ENCODE measurements at regions not wholly inside any gene's neighbourhood (a gene's known extent, or its start where the extent isn't known, plus 50 kb on each side); places are given as distances from the start of the nearest gene placed in this dataset.

- no peak for DNase-seq (ENCODE audit: low spot score)
Measured at GRCh38 chr15:92304223-92304975, 89.3 kb upstream of the ST8SIA2 start.

- DNase-seq (ENCODE audit: low spot score), result no peak
Measured at GRCh38 chr15:92305343-92305742, 88.3 kb upstream of the ST8SIA2 start.

GRCh38 chr15:92306663-92307062 lies 87.0 kb upstream of the ST8SIA2 start:
- no peak for DNase-seq (ENCODE audit: low spot score)

GRCh38 chr15:92315144-92315543 lies 78.5 kb upstream of the ST8SIA2 start:
- DNase-seq (ENCODE audit: low spot score), result no peak

- DNase-seq (ENCODE audit: low spot score), result no peak
Measured at GRCh38 chr15:92315595-92316211, 78.0 kb upstream of the ST8SIA2 start.

- DNase-seq (ENCODE audit: low spot score), result no peak
Measured at GRCh38 chr15:92316586-92317295, 76.9 kb upstream of the ST8SIA2 start.

GRCh38 chr15:92320012-92320699 lies 73.5 kb upstream of the ST8SIA2 start:
- no peak for DNase-seq (ENCODE audit: low spot score)

GRCh38 chr15:92322566-92323355 lies 70.9 kb upstream of the ST8SIA2 start:
- DNase-seq (ENCODE audit: low spot score), result no peak

- no peak for DNase-seq (ENCODE audit: low spot score)
Measured at GRCh38 chr15:92323525-92323924, 70.2 kb upstream of the ST8SIA2 start.

GRCh38 chr15:92324101-92324963 lies 69.3 kb upstream of the ST8SIA2 start:
- no peak for DNase-seq (ENCODE audit: low spot score)

- DNase-seq (ENCODE audit: low spot score), result no peak
Measured at GRCh38 chr15:92326236-92326635, 67.4 kb upstream of the ST8SIA2 start.

- no peak for DNase-seq (ENCODE audit: low spot score)
Measured at GRCh38 chr15:92327033-92327432, 66.6 kb upstream of the ST8SIA2 start.

- no peak for DNase-seq (ENCODE audit: low spot score)
Measured at GRCh38 chr15:92328207-92328606, 65.5 kb upstream of the ST8SIA2 start.

GRCh38 chr15:92332125-92332899 lies 61.4 kb upstream of the ST8SIA2 start:
- no peak for DNase-seq (ENCODE audit: low spot score)

GRCh38 chr15:92333709-92334108 lies 60.0 kb upstream of the ST8SIA2 start:
- DNase-seq (ENCODE audit: low spot score), result no peak

- DNase-seq (ENCODE audit: low spot score), result no peak
Measured at GRCh38 chr15:92336419-92336987, 57.2 kb upstream of the ST8SIA2 start.

GRCh38 chr15:92339361-92339760 lies 54.3 kb upstream of the ST8SIA2 start:
- DNase-seq (ENCODE audit: low spot score), result no peak

Data from GM03348 (cell line).